ENCODE measurements at regions not wholly inside any gene's neighbourhood (a gene's known extent, or its start where the extent isn't known, plus 50 kb on each side); places are given as distances from the start of the nearest gene placed in this dataset.
"Not testable (repeated sequence)": the region's sequence is repeated elsewhere in the genome, so short reads cannot be mapped to it uniquely, and the experiment has no call there.

- not testable (repeated sequence) for DNase-seq; ATAC-seq (replicated peaks in 1 of 2); H3K27ac Mint-ChIP-seq; H3K36me3 Mint-ChIP-seq (ENCODE audit: insufficient read depth in 2 of 2); H3K4me1 Mint-ChIP-seq (ENCODE audit: low read depth); H3K4me3 Mint-ChIP-seq; H3K27me3 Mint-ChIP-seq (ENCODE audit: low read depth); H3K9me3 Mint-ChIP-seq
Measured at GRCh38 chr15:20226531-20226930, 315.1 kb downstream of the GOLGA6L6 start.

GRCh38 chr15:20221063-20221462 lies 320.5 kb downstream of the GOLGA6L6 start:
- H3K9me3 Mint-ChIP-seq; H3K4me3 Mint-ChIP-seq; H3K27ac Mint-ChIP-seq; H3K4me1 Mint-ChIP-seq (ENCODE audit: low read depth); H3K27me3 Mint-ChIP-seq (ENCODE audit: low read depth); H3K36me3 Mint-ChIP-seq (ENCODE audit: insufficient read depth in 2 of 2); ATAC-seq (replicated peaks in 1 of 2); DNase-seq: not testable (repeated sequence)

- not testable (repeated sequence) for H3K4me1 Mint-ChIP-seq (ENCODE audit: low read depth); H3K27ac Mint-ChIP-seq
Measured at GRCh38 chr15:20219171-20219570, 322.4 kb downstream of the GOLGA6L6 start.

GRCh38 chr15:20215700-20216099 lies 325.9 kb downstream of the GOLGA6L6 start:
- not testable (repeated sequence) for H3K4me3 Mint-ChIP-seq; H3K4me1 Mint-ChIP-seq (ENCODE audit: low read depth); H3K27ac Mint-ChIP-seq; DNase-seq; H3K36me3 Mint-ChIP-seq (ENCODE audit: insufficient read depth in 2 of 2); ATAC-seq (replicated peaks in 1 of 2); H3K9me3 Mint-ChIP-seq; H3K27me3 Mint-ChIP-seq (ENCODE audit: low read depth)

More at GRCh38 chr15:20219171-20219570, 322.4 kb downstream of the GOLGA6L6 start:
- not testable (repeated sequence) for H3K4me3 Mint-ChIP-seq; DNase-seq; H3K27me3 Mint-ChIP-seq (ENCODE audit: low read depth); H3K9me3 Mint-ChIP-seq; H3K36me3 Mint-ChIP-seq (ENCODE audit: insufficient read depth in 2 of 2); ATAC-seq (replicated peaks in 1 of 2)

GRCh38 chr15:20214101-20214500 lies 327.5 kb downstream of the GOLGA6L6 start:
- not testable (repeated sequence) for H3K4me1 Mint-ChIP-seq (ENCODE audit: low read depth); DNase-seq; H3K27ac Mint-ChIP-seq; H3K27me3 Mint-ChIP-seq (ENCODE audit: low read depth); H3K36me3 Mint-ChIP-seq (ENCODE audit: insufficient read depth in 2 of 2); ATAC-seq (replicated peaks in 1 of 2); H3K9me3 Mint-ChIP-seq; H3K4me3 Mint-ChIP-seq

- H3K27me3 Mint-ChIP-seq (ENCODE audit: low read depth); ATAC-seq (replicated peaks in 1 of 2); H3K4me1 Mint-ChIP-seq (ENCODE audit: low read depth); DNase-seq; H3K36me3 Mint-ChIP-seq (ENCODE audit: insufficient read depth in 2 of 2); H3K4me3 Mint-ChIP-seq; H3K9me3 Mint-ChIP-seq; H3K27ac Mint-ChIP-seq: not testable (repeated sequence)
Measured at GRCh38 chr15:20211508-20211907, 330.1 kb downstream of the GOLGA6L6 start.

GRCh38 chr15:20209973-20210372 lies 331.6 kb downstream of the GOLGA6L6 start:
- not testable (repeated sequence) for H3K27me3 Mint-ChIP-seq (ENCODE audit: low read depth); DNase-seq; H3K4me1 Mint-ChIP-seq (ENCODE audit: low read depth); H3K4me3 Mint-ChIP-seq; H3K36me3 Mint-ChIP-seq (ENCODE audit: insufficient read depth in 2 of 2); H3K27ac Mint-ChIP-seq; H3K9me3 Mint-ChIP-seq; ATAC-seq (replicated peaks in 1 of 2)

GRCh38 chr15:20207607-20208006 lies 334.0 kb downstream of the GOLGA6L6 start:
- not testable (repeated sequence) for H3K9me3 Mint-ChIP-seq; ATAC-seq (replicated peaks in 1 of 2); H3K27ac Mint-ChIP-seq; H3K36me3 Mint-ChIP-seq (ENCODE audit: insufficient read depth in 2 of 2); DNase-seq; H3K4me1 Mint-ChIP-seq (ENCODE audit: low read depth); H3K27me3 Mint-ChIP-seq (ENCODE audit: low read depth); H3K4me3 Mint-ChIP-seq

- H3K4me1 Mint-ChIP-seq (ENCODE audit: low read depth); DNase-seq; H3K27ac Mint-ChIP-seq; H3K9me3 Mint-ChIP-seq; H3K27me3 Mint-ChIP-seq (ENCODE audit: low read depth); H3K36me3 Mint-ChIP-seq (ENCODE audit: insufficient read depth in 2 of 2); H3K4me3 Mint-ChIP-seq; ATAC-seq (replicated peaks in 1 of 2): not testable (repeated sequence)
Measured at GRCh38 chr15:20207198-20207597, 334.4 kb downstream of the GOLGA6L6 start.

GRCh38 chr15:20204177-20204866 lies 337.3 kb downstream of the GOLGA6L6 start:
- not testable (repeated sequence) for H3K27ac Mint-ChIP-seq; H3K9me3 Mint-ChIP-seq; H3K4me1 Mint-ChIP-seq (ENCODE audit: low read depth); H3K27me3 Mint-ChIP-seq (ENCODE audit: low read depth); H3K4me3 Mint-ChIP-seq; DNase-seq; ATAC-seq (replicated peaks in 1 of 2); H3K36me3 Mint-ChIP-seq (ENCODE audit: insufficient read depth in 2 of 2)

GRCh38 chr15:20203649-20204150 lies 337.9 kb downstream of the GOLGA6L6 start:
- H3K4me3 Mint-ChIP-seq; H3K9me3 Mint-ChIP-seq; ATAC-seq (replicated peaks in 1 of 2); DNase-seq; H3K36me3 Mint-ChIP-seq (ENCODE audit: insufficient read depth in 2 of 2); H3K27me3 Mint-ChIP-seq (ENCODE audit: low read depth); H3K4me1 Mint-ChIP-seq (ENCODE audit: low read depth); H3K27ac Mint-ChIP-seq: not testable (repeated sequence)

GRCh38 chr15:20194591-20195198 lies 346.9 kb downstream of the GOLGA6L6 start:
- not testable (repeated sequence) for H3K27ac Mint-ChIP-seq; H3K9me3 Mint-ChIP-seq; ATAC-seq (replicated peaks in 1 of 2)

GRCh38 chr15:20192982-20193929 lies 348.3 kb downstream of the GOLGA6L6 start:
- H3K4me1 Mint-ChIP-seq (ENCODE audit: low read depth); H3K27ac Mint-ChIP-seq; H3K9me3 Mint-ChIP-seq; H3K4me3 Mint-ChIP-seq; H3K36me3 Mint-ChIP-seq (ENCODE audit: insufficient read depth in 2 of 2); H3K27me3 Mint-ChIP-seq (ENCODE audit: low read depth): not testable (repeated sequence)
- DNase-seq: peak; percentile 55 to 61
- ATAC-seq (replicated peaks in 1 of 2): peak; percentile 85 to 89

More at GRCh38 chr15:20194591-20195198, 346.9 kb downstream of the GOLGA6L6 start:
- not testable (repeated sequence) for H3K4me1 Mint-ChIP-seq (ENCODE audit: low read depth); H3K4me3 Mint-ChIP-seq; H3K27me3 Mint-ChIP-seq (ENCODE audit: low read depth); H3K36me3 Mint-ChIP-seq (ENCODE audit: insufficient read depth in 2 of 2); DNase-seq

Data from activated T-cell treated with anti-CD3 and anti-CD28 coated beads, Interleukin-2, amount 50 U/mL, for 72 hours (primary cell).